GM12873 (cell line): ENCODE measurements at regions not wholly inside any gene's neighbourhood (a gene's known extent, or its start where the extent isn't known, plus 50 kb on each side); places are given as distances from the start of the nearest gene placed in this dataset.

Experiments used
- TF ChIP-seq, protein P1 (sequence below): IDR thresholded peaks from 2 replicates; pipeline ENCODE4 v1.5.1; 2012; ENCODE audit warnings: low read depth, mild to moderate bottlenecking, moderate library complexity, low read length, control low read depth; ENCODE audit not compliant: insufficient read depth; ENCODE audit errors: missing control alignments

DNA sequence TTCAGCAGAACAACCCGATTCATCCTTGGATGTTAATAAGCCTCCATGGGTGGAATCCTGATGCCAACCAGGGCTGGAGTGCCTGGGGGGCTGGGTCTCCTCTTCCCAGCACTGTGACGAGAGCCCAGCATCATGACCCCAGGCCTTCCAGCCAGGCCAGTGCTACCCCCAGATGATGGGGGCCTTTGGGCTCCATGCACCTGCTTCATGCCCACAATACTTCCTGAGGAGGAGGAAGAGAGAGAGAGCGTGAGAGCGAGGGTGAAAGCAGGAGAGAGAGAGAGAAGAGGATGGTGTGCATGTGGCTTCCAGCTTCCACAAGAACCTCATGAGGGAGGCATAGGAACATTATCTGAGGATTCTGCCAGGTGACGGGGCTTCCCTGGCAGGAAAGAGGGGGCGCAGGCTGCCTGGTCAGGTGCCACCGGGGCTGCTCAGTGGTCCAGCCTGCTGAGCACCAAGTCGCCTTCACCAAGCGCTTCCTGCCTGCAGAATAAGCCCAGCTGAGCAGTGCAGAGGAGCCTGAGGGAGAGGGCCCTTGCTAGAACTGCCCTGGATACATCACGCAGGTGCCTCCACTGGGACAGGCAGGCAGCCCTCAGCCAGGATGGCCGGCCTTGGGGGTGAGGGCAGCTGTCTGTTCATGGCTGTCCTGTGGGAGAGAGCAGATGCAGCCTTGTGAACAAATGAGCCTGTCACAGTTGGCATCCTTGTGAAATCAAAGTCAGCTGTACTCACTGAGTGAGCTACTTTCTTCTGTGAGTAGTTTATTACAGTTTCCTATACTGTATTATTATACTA is 243.3 kb upstream of the B3GAT1 start:
- TF ChIP-seq, protein P1, sequence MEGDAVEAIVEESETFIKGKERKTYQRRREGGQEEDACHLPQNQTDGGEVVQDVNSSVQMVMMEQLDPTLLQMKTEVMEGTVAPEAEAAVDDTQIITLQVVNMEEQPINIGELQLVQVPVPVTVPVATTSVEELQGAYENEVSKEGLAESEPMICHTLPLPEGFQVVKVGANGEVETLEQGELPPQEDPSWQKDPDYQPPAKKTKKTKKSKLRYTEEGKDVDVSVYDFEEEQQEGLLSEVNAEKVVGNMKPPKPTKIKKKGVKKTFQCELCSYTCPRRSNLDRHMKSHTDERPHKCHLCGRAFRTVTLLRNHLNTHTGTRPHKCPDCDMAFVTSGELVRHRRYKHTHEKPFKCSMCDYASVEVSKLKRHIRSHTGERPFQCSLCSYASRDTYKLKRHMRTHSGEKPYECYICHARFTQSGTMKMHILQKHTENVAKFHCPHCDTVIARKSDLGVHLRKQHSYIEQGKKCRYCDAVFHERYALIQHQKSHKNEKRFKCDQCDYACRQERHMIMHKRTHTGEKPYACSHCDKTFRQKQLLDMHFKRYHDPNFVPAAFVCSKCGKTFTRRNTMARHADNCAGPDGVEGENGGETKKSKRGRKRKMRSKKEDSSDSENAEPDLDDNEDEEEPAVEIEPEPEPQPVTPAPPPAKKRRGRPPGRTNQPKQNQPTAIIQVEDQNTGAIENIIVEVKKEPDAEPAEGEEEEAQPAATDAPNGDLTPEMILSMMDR, result no peak

GRCh38 chr11:134654161-134654915 is 242.3 kb upstream of the B3GAT1 start:
- TF ChIP-seq, protein P1, result no peak

GRCh38 chr11:134652586-134653255 is 240.7 kb upstream of the B3GAT1 start:
- TF ChIP-seq, protein P1, result no peak

DNA sequence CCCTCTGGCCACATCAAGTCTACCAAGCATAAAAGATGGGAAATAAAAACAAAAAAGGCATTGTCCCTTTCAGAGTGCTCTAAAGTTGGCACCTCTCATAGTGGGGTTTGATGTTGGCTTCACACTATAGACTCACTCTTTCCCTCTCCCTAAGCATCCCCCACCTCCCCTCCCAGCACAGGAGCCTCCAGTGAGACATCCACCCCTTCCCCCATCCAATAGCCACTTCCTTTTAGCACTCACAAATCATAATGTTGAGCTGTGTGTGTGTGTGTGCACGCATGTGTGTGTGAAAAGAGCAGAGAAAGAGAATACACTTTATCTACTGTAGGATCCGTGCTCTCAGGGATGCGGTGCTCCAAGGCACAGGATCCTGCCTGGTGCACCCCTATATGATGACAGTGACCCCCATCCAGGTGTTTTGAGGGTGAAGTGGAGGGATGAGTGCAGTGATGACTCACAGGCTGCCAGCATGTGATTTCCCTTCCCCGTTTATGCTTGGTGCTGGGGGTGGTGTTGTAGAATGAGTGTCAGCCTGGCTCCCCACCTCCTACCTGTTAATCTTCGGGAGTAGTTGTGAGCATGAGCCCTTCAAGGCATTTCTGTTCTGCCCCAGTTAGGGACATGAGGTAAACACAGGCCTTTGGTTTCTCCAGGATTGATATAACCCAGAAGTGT is 235.2 kb upstream of the B3GAT1 start:
- TF ChIP-seq, protein P1, result no peak

DNA sequence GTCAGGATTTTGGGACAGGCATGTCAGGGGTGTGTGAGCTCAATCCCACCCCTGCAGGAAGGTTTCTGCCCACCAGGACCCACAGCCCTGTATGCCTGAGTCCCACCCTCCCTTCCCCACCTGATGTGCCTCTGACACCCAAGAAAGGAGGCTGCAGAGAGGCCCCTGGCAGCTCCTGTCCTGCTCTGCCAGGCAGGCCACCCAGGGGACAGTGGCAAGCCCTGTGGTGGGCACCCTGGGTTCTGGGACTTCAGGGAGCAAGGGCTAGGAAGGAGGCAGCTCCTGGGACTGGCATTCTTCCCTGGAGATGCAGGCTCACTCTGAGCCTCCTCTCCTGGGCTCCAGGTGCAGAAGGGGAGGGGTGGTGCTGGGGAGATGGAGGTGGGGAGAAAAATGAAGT is 234.5 kb upstream of the B3GAT1 start:
- TF ChIP-seq, protein P1, result no peak

GRCh38 chr11:134645576-134645975 is 233.5 kb upstream of the B3GAT1 start:
- TF ChIP-seq, protein P1, result no peak
